RPMI8226 (cell line): ENCODE measurements at regions not wholly inside any gene's neighbourhood (a gene's known extent, or its start where the extent isn't known, plus 50 kb on each side); places are given as distances from the start of the nearest gene placed in this dataset.
A peak's percentile ranks its signal among the peaks of the same experiment; 100 is the strongest.
"Not testable (repeated sequence)": the region's sequence is repeated elsewhere in the genome, so short reads cannot be mapped to it uniquely, and the experiment has no call there.

Source experiments
- DNase-seq: peaks from one replicate; pipeline ENCODE4 v3.0.0-alpha.2; 2015

- no peak for DNase-seq
Observed at GRCh38 chr16:75780669-75781068, 54.4 kb upstream of the CPHXL start.

DNA sequence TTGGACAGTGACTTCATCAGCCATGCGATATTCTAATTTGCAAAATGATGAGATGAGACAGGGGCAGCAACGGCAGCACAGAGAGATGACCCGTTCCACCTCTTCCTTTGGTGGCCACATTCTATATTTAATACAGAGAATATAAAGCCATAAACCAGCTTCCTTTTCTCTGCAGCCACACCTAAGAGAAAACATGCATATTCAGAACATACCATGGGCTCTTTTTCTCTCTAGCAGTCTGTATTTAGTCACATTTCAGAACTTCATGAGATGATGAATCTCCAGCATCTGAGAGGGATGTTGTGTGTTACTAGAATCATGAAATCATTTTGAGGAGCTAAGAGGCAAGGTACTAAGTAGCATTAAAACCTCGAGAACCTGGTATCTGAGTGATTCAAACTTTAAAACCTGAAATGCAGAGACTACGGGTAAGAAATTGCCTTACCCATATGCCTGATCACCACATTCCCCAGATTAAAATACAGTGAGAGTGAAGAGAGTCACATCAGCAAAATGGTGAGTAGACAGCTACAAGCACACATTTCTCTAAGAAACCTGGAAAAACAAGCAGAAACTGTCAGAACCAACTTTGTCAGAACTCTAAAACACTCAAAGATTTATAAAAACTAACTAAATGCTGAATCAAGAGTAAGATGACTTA, 55.5 kb upstream of the CPHXL start:
- DNase-seq, result no peak

GRCh38 chr16:75787440-75787839, 61.1 kb upstream of the CPHXL start:
- DNase-seq, result no peak

DNA sequence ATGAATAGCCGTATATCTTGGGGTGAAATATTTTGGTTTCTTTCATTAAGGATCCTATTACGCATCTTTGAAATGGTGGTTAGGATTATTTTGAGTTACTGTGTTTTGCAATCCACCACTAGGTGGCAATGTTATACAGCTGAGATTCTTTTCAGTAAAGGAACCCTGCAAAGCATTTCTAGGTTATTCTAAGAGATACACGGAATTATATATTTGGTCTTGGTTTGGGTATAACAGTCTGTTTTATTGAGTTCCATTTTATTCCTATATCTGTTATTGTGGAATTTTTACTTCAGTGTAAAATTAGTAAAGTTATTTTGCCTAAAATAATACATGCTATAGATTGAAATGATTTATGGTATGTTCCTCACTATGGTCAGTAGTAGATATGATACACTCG, 62.9 kb upstream of the CPHXL start:
- peak; percentile 67 for DNase-seq

GRCh38 chr16:75792771-75793492, 66.6 kb upstream of the CPHXL start:
- no peak for DNase-seq

DNA sequence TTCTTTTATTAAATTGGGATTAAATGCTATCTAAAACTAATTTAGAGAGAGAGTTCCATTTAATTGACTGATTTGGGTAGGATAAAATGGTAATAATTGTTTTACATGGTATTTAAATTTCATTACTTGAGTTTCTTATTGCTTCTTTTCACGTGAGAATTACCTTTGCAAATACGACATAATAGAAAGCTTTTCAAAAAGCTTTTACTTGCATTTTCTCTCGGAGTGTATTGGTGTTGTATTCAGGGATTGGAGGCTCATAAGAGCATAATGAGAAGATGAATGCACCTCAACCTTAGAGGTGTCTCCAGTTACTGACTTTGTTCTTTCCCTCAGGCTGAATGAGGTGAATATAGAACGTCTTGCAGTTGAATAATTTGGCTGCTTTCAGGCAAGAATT, 67.4 kb upstream of the CPHXL start:
- DNase-seq, result no peak

GRCh38 chr16:75794426-75794825, 68.1 kb upstream of the CPHXL start:
- DNase-seq, result no peak

DNA sequence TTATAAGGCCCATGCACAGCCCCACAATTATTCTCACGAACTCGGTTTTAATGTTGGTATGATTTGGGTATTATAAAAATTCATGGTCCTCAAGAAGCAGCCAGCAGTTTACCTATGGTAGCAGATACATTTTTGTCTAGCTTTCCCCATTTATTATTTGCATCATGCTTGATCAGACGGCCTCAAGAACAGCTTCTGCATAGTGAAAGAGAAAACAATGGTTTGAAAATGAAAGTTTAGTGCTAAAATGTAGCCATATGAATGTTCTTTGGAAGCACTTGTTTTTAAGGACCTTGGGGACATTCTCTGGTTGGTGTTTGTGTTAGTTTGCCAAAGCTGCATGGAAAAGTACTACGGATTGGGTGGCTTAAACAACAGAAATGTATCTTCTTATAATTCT, 72.4 kb upstream of the CPHXL start:
- DNase-seq, result no peak

DNA sequence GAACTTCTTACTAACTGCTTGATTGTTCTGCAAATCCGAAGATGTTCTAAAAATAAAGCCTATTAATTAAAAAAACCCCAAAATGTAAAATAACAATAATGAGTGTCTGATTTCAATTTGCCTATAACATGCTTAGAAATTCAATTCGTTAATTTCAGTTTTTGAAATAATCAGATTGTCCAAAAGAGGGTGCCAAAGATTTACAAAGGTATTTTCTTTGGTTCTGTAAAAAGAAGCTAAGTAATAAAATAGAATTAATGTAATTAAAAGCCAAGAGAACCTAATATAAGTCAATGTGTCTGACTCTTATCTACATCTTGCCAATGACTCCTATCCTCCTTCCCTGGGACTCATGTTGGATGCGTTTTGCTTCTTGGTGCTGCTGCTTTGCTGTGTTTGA, 75.0 kb upstream of the CPHXL start:
- no peak for DNase-seq

- DNase-seq, result no peak
Observed at GRCh38 chr16:75803753-75804152, 77.5 kb upstream of the CPHXL start.

DNA sequence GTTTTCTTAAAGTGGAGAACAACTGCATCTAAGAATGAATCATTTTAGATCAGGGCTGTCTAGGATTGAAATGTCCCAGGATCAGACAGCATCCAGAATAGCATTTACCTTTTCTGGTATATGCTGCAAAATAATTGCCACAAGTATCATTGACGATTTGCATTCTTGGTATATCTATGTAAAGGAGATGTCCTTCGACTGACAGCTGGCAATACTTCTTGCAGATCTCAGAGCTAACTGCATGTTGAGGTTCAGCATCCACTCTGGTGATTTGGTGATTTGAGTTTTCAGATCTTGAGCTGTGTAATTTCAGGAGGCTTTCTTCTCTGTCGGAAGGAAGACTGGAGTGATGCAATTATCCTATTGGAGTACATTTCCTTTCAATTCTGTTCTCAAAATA, 78.1 kb upstream of the CPHXL start:
- no peak for DNase-seq

GRCh38 chr16:75805946-75806345, 79.7 kb upstream of the CPHXL start:
- DNase-seq, result no peak

- no peak for DNase-seq
Observed at GRCh38 chr16:75806487-75806886, 80.2 kb upstream of the CPHXL start.

DNA sequence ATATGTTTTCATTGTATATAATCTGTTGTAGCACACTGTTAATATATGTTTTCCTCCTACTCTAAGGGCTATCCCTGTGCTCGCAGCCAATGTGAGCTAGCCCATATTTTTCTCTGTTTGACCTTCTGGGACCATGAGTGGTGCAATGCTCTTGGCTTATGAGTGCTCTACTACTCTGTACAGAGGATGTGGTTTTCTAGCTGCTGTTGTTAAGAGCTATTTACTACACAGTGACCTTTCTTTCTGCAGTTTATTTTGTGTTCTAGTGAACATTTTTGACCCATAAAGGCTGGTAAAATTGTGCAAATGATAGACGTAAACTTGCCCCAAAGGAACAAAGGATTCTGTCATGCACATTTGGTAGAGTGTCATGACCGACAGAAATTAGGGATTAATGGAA, 84.1 kb upstream of the CPHXL start:
- no peak for DNase-seq

GRCh38 chr16:75811020-75811634, 84.8 kb upstream of the CPHXL start:
- DNase-seq, result no peak

GRCh38 chr16:75818491-75818890, 92.2 kb upstream of the CPHXL start:
- no peak for DNase-seq

GRCh38 chr16:75820672-75821071, 94.4 kb upstream of the CPHXL start:
- DNase-seq, result no peak

- peak; percentile 24 for DNase-seq
Observed at GRCh38 chr16:75821117-75821516, 94.8 kb upstream of the CPHXL start.

DNA sequence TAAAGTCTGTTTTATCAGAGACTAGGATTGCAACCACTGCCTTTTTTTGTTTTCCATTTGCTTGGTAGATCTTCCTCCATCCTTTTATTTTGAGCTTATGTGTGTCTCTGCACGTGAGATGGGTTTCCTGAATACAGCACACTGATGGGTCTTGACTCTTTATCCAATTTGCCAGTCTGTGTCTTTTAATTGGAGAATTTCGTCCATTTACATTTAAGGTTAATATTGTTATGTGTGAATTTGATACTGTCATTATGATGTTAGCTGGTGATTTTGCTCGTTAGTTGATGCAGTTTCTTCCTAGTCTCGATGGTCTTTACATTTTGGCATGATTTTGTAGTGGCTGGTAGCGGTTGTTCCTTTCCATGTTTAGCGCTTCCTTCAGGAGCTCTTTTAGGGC, 99.5 kb upstream of the CPHXL start:
- not testable (repeated sequence) for DNase-seq

DNA sequence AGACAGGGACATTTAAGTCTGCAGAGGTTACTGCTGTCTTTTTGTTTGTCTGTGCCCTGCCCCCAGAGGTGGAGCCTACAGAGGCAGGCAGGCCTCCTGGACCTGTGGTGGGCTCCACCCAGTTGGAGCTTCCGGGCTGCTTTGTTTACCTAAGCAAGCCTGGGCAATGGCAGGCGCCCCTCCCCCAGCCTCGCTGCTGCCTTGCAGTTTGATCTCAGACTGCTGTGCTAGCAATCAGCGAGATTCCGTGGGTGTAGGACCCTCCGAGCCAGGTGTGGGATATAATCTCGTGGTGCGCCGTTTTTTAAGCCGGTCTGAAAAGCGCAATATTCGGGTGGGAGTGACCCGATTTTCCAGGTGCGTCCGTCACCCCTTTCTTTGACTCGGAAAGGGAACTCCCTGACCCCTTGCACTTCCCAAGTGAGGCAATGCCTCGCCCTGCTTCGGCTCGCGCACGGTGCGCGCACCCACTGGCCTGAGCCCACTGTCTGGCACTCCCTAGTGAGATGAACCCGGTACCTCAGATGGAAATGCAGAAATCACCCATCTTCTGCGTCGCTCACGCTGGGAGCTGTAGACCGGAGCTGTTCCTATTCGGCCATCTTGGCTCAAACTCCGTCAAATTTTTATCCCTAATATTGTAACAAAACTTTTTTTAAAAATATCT, 101.2 kb upstream of the CPHXL start:
- DNase-seq, result not testable (repeated sequence)

DNA sequence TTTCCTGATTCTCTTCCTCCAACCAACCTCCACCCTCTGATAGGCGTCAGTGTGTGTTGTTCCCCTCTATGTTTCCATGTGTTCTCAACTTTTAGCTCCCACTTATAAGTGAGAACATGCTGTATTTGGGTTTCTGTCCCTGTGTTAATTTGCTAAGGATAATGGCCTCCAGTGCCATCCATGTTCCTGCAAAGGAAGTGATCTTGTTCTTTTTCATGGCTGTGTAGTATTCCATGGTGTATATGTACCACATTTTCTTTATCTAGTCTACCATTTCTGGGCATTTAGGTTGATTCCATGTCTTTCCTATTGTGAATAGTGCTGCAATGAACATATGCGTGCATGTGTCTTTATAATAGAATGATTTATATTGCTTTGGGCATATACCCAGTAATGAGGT, 107.1 kb upstream of the CPHXL start:
- not testable (repeated sequence) for DNase-seq

DNA sequence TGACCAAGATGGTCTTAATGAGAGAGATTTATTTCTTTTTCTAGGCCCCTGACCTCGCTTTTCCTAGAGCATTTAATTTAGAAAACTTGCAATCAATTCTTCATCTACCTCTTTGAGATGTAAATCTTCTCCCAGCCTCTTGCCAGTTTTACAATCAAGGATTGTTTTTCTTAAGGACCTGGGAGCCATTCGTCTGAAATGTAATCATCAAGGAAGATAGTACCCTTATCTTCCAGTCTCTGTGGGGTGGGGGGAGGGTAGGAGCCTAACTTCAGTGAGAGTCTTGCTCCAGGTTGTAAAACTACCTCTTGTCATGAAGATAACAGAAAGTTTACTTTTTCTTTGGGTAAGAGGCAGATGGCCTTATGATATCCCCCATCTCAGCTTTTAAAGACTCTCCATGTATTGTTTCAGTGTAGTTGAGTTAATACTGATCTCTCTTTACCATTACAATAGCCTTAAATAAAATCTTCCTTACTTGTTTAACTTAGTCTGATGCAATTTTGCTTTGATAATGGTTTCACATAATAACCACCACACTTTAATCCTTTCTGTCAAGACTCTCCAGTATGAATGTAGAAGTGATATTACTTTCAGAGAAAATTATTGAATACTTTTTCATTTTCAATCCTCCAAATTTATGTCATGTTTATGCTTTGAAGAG, 110.2 kb upstream of the CPHXL start:
- no peak for DNase-seq

GRCh38 chr16:75837264-75837663, 111.0 kb upstream of the CPHXL start:
- DNase-seq, result no peak
